Stimulated activated CD4-positive, alpha-beta T cell treated with anti-CD3 and anti-CD28 coated beads, Interleukin-15, amount 100 ng/mL, for 1 hour (primary cell): ENCODE measurements at regions not wholly inside any gene's neighbourhood (a gene's known extent, or its start where the extent isn't known, plus 50 kb on each side); places are given as distances from the start of the nearest gene placed in this dataset.

Experiments used
- DNase-seq, 2 donors: peaks; one replicate each; pipeline ENCODE4 v3.0.0-alpha.2; 2020; ENCODE audit warnings: low read depth in 1 of 2, low spot score in 1 of 2

GRCh38 chr5:157925786-157926671 is 67.1 kb upstream of the CLINT1 start:
- DNase-seq = no peak

GRCh38 chr5:157924931-157925729 is 66.2 kb upstream of the CLINT1 start:
- DNase-seq = no peak

GRCh38 chr5:157924490-157924889 is 65.5 kb upstream of the CLINT1 start:
- no peak for DNase-seq

GRCh38 chr5:157923765-157924164 is 64.8 kb upstream of the CLINT1 start:
- DNase-seq = no peak

GRCh38 chr5:157922026-157922425 is 63.1 kb upstream of the CLINT1 start:
- no peak for DNase-seq

- no peak for DNase-seq
Observed at GRCh38 chr5:157920828-157921170, 61.9 kb upstream of the CLINT1 start.

- no peak for DNase-seq
Observed at GRCh38 chr5:157918811-157919742, 60.1 kb upstream of the CLINT1 start.

GRCh38 chr5:157917899-157918809 is 59.2 kb upstream of the CLINT1 start:
- DNase-seq = peak; percentile 9 to 50

GRCh38 chr5:157917491-157917890 is 58.5 kb upstream of the CLINT1 start:
- DNase-seq = no peak

GRCh38 chr5:157915638-157916037 is 56.7 kb upstream of the CLINT1 start:
- no peak for DNase-seq

GRCh38 chr5:157914151-157914788 is 55.3 kb upstream of the CLINT1 start:
- DNase-seq = no peak

GRCh38 chr5:157913575-157913974 is 54.6 kb upstream of the CLINT1 start:
- no peak for DNase-seq

GRCh38 chr5:157912621-157913325 is 53.8 kb upstream of the CLINT1 start:
- DNase-seq = no peak

GRCh38 chr5:157911568-157911967 is 52.6 kb upstream of the CLINT1 start:
- DNase-seq = no peak
